ENCODE measurements at regions not wholly inside any gene's neighbourhood (a gene's known extent, or its start where the extent isn't known, plus 50 kb on each side); places are given as distances from the start of the nearest gene placed in this dataset.
"Not testable (repeated sequence)": the region's sequence is repeated elsewhere in the genome, so short reads cannot be mapped to it uniquely, and the experiment has no call there.

- no peaks in the 10 kb centered on the region for H3K4me1 ChIP-seq (ENCODE audit: control insufficient read depth in 1 of 2, insufficient read depth in 2 of 2, low read length in 2 of 2)
- 68 to 69% methylated on average over 1 of the region's 1 CpG for WGBS, 2 donors
- intact Hi-C loops (cut with DNase I): no loop called here
- H3K27me3 ChIP-seq (ENCODE audit: control insufficient read depth in 1 of 2, insufficient read depth in 2 of 2, low read length in 1 of 2): no peaks in the 10 kb centered on the region
- no peak for ATAC-seq (ENCODE audit: low FRiP score)
- H3K9me3 ChIP-seq (ENCODE audit: control insufficient read depth, low read length): peaks cover 1% of the 10 kb centered on the region
- H3K4me3 ChIP-seq (ENCODE audit: low read length in 2 of 2): no peak overlapping the region
- H3K36me3 ChIP-seq (ENCODE audit: control insufficient read depth in 1 of 2, insufficient read depth in 2 of 2, low read length in 1 of 2): no peaks in the 10 kb centered on the region
- no peak overlapping the region for H3K27ac ChIP-seq (ENCODE audit: low read depth in 1 of 2, low read length in 2 of 2)
- no peak for DNase-seq
These were observed 247.8 kb upstream of the OR4E1 start for GRCh38 chr14:21921453-21921852.

- no peak overlapping the region for H3K4me3 ChIP-seq (ENCODE audit: low read length in 2 of 2)
- 16 to 20% methylated on average over 4 of the region's 4 CpGs for WGBS, 2 donors
- no peak overlapping the region for H3K27ac ChIP-seq (ENCODE audit: low read depth in 1 of 2, low read length in 2 of 2)
- intact Hi-C loops (cut with DNase I): loop anchor here in 1 of 2 donors (5.0 kb wide), 1 partner anchor 179 kb away; no protein-coding TSS in a partner anchor
- H3K9me3 ChIP-seq (ENCODE audit: control insufficient read depth, low read length): peaks cover 1% of the 10 kb centered on the region
- no peaks in the 10 kb centered on the region for H3K27me3 ChIP-seq (ENCODE audit: control insufficient read depth in 1 of 2, insufficient read depth in 2 of 2, low read length in 1 of 2)
- no peak for DNase-seq
- H3K4me1 ChIP-seq (ENCODE audit: control insufficient read depth in 1 of 2, insufficient read depth in 2 of 2, low read length in 2 of 2): no peaks in the 10 kb centered on the region
- no peaks in the 10 kb centered on the region for H3K36me3 ChIP-seq (ENCODE audit: control insufficient read depth in 1 of 2, insufficient read depth in 2 of 2, low read length in 1 of 2)
- no peak for ATAC-seq (ENCODE audit: low FRiP score)
These were observed 244.2 kb upstream of the OR4E1 start for GRCh38 chr14:21917699-21918436.

- ATAC-seq (ENCODE audit: low FRiP score): no peak
- intact Hi-C loops (cut with DNase I): loop anchor here in 1 of 2 donors (5.0 kb wide), 1 partner anchor 181 kb away; no protein-coding TSS in a partner anchor
- Histone ChIP-seq H3K9me3 (ENCODE audit: control insufficient read depth, low read length) (no peaks in the 10 kb centered on the region), H3K36me3 (ENCODE audit: control insufficient read depth in 1 of 2, insufficient read depth in 2 of 2, low read length in 1 of 2) (no peaks in the 10 kb centered on the region), H3K27me3 (ENCODE audit: control insufficient read depth in 1 of 2, insufficient read depth in 2 of 2, low read length in 1 of 2) (no peaks in the 10 kb centered on the region), H3K4me3 (ENCODE audit: low read length in 2 of 2) (no peak overlapping the region), H3K27ac (ENCODE audit: low read depth in 1 of 2, low read length in 2 of 2) (no peak overlapping the region), H3K4me1 (ENCODE audit: control insufficient read depth in 1 of 2, insufficient read depth in 2 of 2, low read length in 2 of 2) (no peaks in the 10 kb centered on the region)
- DNase-seq: no peak
- 9 to 33% methylated on average over 2 of the region's 2 CpGs for WGBS, 2 donors
These were observed 242.2 kb upstream of the OR4E1 start for GRCh38 chr14:21915826-21916225.

GRCh38 chr14:21913759-21914158 lies 240.1 kb upstream of the OR4E1 start:
- H3K9me3 ChIP-seq (ENCODE audit: control insufficient read depth, low read length): no peaks in the 10 kb centered on the region
- no peak overlapping the region for H3K4me3 ChIP-seq (ENCODE audit: low read length in 2 of 2)
- H3K36me3 ChIP-seq (ENCODE audit: control insufficient read depth in 1 of 2, insufficient read depth in 2 of 2, low read length in 1 of 2): no peaks in the 10 kb centered on the region
- intact Hi-C loops (cut with DNase I): no loop called here
- H3K27me3 ChIP-seq (ENCODE audit: control insufficient read depth in 1 of 2, insufficient read depth in 2 of 2, low read length in 1 of 2): no peaks in the 10 kb centered on the region
- ATAC-seq (ENCODE audit: low FRiP score): no peak
- no peaks in the 10 kb centered on the region for H3K4me1 ChIP-seq (ENCODE audit: control insufficient read depth in 1 of 2, insufficient read depth in 2 of 2, low read length in 2 of 2)
- peak in 1 of 2 donors; percentile 50 for DNase-seq
- no peak overlapping the region for H3K27ac ChIP-seq (ENCODE audit: low read depth in 1 of 2, low read length in 2 of 2)
- 12 to 13% methylated on average over 6 of the region's 6 CpGs for WGBS, 2 donors

- ATAC-seq (ENCODE audit: low FRiP score) (no peak), DNase-seq (no peak)
- H3K4me3 ChIP-seq (ENCODE audit: low read length in 2 of 2): no peak overlapping the region
- WGBS, 2 donors: 51 to 56% methylated on average over 3 of the region's 3 CpGs
- H3K36me3 ChIP-seq (ENCODE audit: control insufficient read depth in 1 of 2, insufficient read depth in 2 of 2, low read length in 1 of 2): no peaks in the 10 kb centered on the region
- intact Hi-C loops (cut with DNase I): no loop called here
- H3K27ac ChIP-seq (ENCODE audit: low read depth in 1 of 2, low read length in 2 of 2): no peak overlapping the region
- no peaks in the 10 kb centered on the region for H3K9me3 ChIP-seq (ENCODE audit: control insufficient read depth, low read length)
- H3K4me1 ChIP-seq (ENCODE audit: control insufficient read depth in 1 of 2, insufficient read depth in 2 of 2, low read length in 2 of 2): no peaks in the 10 kb centered on the region
- no peaks in the 10 kb centered on the region for H3K27me3 ChIP-seq (ENCODE audit: control insufficient read depth in 1 of 2, insufficient read depth in 2 of 2, low read length in 1 of 2)
These were observed 238.7 kb upstream of the OR4E1 start for GRCh38 chr14:21912367-21912766.

- DNase-seq: no peak
- no peaks in the 10 kb centered on the region for H3K27me3 ChIP-seq (ENCODE audit: control insufficient read depth in 1 of 2, insufficient read depth in 2 of 2, low read length in 1 of 2)
- ATAC-seq (ENCODE audit: low FRiP score): no peak
- H3K9me3 ChIP-seq (ENCODE audit: control insufficient read depth, low read length): no peaks in the 10 kb centered on the region
- H3K4me1 ChIP-seq (ENCODE audit: control insufficient read depth in 1 of 2, insufficient read depth in 2 of 2, low read length in 2 of 2): no peaks in the 10 kb centered on the region
- no peak overlapping the region for H3K27ac ChIP-seq (ENCODE audit: low read depth in 1 of 2, low read length in 2 of 2)
- intact Hi-C loops (cut with DNase I): no loop called here
- H3K4me3 ChIP-seq (ENCODE audit: low read length in 2 of 2): no peak overlapping the region
- 58 to 74% methylated on average over 1 of the region's 1 CpG for WGBS, 2 donors
- H3K36me3 ChIP-seq (ENCODE audit: control insufficient read depth in 1 of 2, insufficient read depth in 2 of 2, low read length in 1 of 2): no peaks in the 10 kb centered on the region
These were observed 238.3 kb upstream of the OR4E1 start for GRCh38 chr14:21911877-21912276.

- Histone ChIP-seq H3K36me3 (ENCODE audit: control insufficient read depth in 1 of 2, insufficient read depth in 2 of 2, low read length in 1 of 2) (no peaks in the 10 kb centered on the region), H3K9me3 (ENCODE audit: control insufficient read depth, low read length) (no peaks in the 10 kb centered on the region), H3K4me3 (ENCODE audit: low read length in 2 of 2) (no peak overlapping the region), H3K27me3 (ENCODE audit: control insufficient read depth in 1 of 2, insufficient read depth in 2 of 2, low read length in 1 of 2) (no peaks in the 10 kb centered on the region), H3K27ac (ENCODE audit: low read depth in 1 of 2, low read length in 2 of 2) (no peak overlapping the region), H3K4me1 (ENCODE audit: control insufficient read depth in 1 of 2, insufficient read depth in 2 of 2, low read length in 2 of 2) (no peaks in the 10 kb centered on the region)
- DNase-seq: no peak
- no peak for ATAC-seq (ENCODE audit: low FRiP score)
- intact Hi-C loops (cut with DNase I): no loop called here
- WGBS, 2 donors: 38 to 52% methylated on average over 4 of the region's 4 CpGs
These were observed 236.6 kb upstream of the OR4E1 start for GRCh38 chr14:21910260-21910659.

GRCh38 chr14:21902561-21903181 lies 229.1 kb upstream of the OR4E1 start:
- WGBS, 2 donors: 63 to 73% methylated on average over 4 of the region's 4 CpGs
- intact Hi-C loops (cut with DNase I): no loop called here

GRCh38 chr14:21894898-21895194 lies 221.2 kb upstream of the OR4E1 start:
- H3K36me3 ChIP-seq (ENCODE audit: control insufficient read depth in 1 of 2, insufficient read depth in 2 of 2, low read length in 1 of 2); H3K27ac ChIP-seq (ENCODE audit: low read depth in 1 of 2, low read length in 2 of 2); intact Hi-C loops (cut with DNase I); DNase-seq; H3K27me3 ChIP-seq (ENCODE audit: control insufficient read depth in 1 of 2, insufficient read depth in 2 of 2, low read length in 1 of 2); H3K4me3 ChIP-seq (ENCODE audit: low read length in 2 of 2); H3K4me1 ChIP-seq (ENCODE audit: control insufficient read depth in 1 of 2, insufficient read depth in 2 of 2, low read length in 2 of 2); ATAC-seq (ENCODE audit: low FRiP score); H3K9me3 ChIP-seq (ENCODE audit: control insufficient read depth, low read length): not testable (repeated sequence)
- WGBS, 2 donors: 75 to 82% methylated on average over 6 of the region's 6 CpGs

More at GRCh38 chr14:21902561-21903181, 229.1 kb upstream of the OR4E1 start:
- no peaks in the 10 kb centered on the region for H3K4me1 ChIP-seq (ENCODE audit: control insufficient read depth in 1 of 2, insufficient read depth in 2 of 2, low read length in 2 of 2)
- DNase-seq (no peak), ATAC-seq (ENCODE audit: low FRiP score) (no peak)
- no peaks in the 10 kb centered on the region for H3K9me3 ChIP-seq (ENCODE audit: control insufficient read depth, low read length)
- no peaks in the 10 kb centered on the region for H3K36me3 ChIP-seq (ENCODE audit: control insufficient read depth in 1 of 2, insufficient read depth in 2 of 2, low read length in 1 of 2)
- H3K27me3 ChIP-seq (ENCODE audit: control insufficient read depth in 1 of 2, insufficient read depth in 2 of 2, low read length in 1 of 2): no peaks in the 10 kb centered on the region
- no peak overlapping the region for H3K4me3 ChIP-seq (ENCODE audit: low read length in 2 of 2)
- H3K27ac ChIP-seq (ENCODE audit: low read depth in 1 of 2, low read length in 2 of 2): no peak overlapping the region

Measured in aorta (tissue), 5 donors.